PC-3 (cell line): ENCODE measurements at regions not wholly inside any gene's neighbourhood (a gene's known extent, or its start where the extent isn't known, plus 50 kb on each side); places are given as distances from the start of the nearest gene placed in this dataset.

ENCODE experiments used
- ATAC-seq: fragments of 200-7000 bp; cut with Tn5 transposase; 2 replicates; pipeline ENCODE4 v1.9.1; 2020; ENCODE audit warnings: mild to moderate bottlenecking, moderate library complexity
- BruUV-seq: library from RNA; stranded (reverse); fragments of 400-500 nt; replicated peaks from 2 replicates; lab custom pipeline; 2021; lab: Mats Ljungman, UMichigan
- CTCF ChIA-PET: fragments of 300-600 bp; sonication (Branson Sonifier 250); formaldehyde crosslinking; loops from one replicate; lab custom pipeline; 2022; ENCODE audit warnings: antibody characterized with exemption; lab: Charles Lee
- POLR2A ChIA-PET: fragments of 300-600 bp; sonication (Branson Sonifier 250); formaldehyde crosslinking; loops from one replicate; lab custom pipeline; 2022; ENCODE audit warnings: antibody characterized with exemption; ENCODE audit not compliant: unreplicated experiment; lab: Charles Lee
- DNase-seq: peaks from one replicate; pipeline ENCODE4 v3.0.0-alpha.2; 2015
- H2AFZ ChIP-seq: fragments of 300-600 bp; sonication (generic); 2 replicates; pipeline ENCODE4 v1.6.0; 2016; ENCODE audit warnings: antibody characterized with exemption, low read length
- H3F3A ChIP-seq: fragments of 300-600 bp; sonication (generic); one replicate; pipeline ENCODE4 v1.6.0; 2017; ENCODE audit warnings: antibody characterized with exemption, low read length, control low read depth, mild to moderate bottlenecking; ENCODE audit not compliant: unreplicated experiment
- H3K27ac ChIP-seq: fragments of 300-600 bp; sonication (generic); 2 replicates; pipeline ENCODE4 v1.5.1; 2016; ENCODE audit warnings: mild to moderate bottlenecking, low read length
- H3K27me3 ChIP-seq: fragments of 300-600 bp; sonication (generic); 2 replicates; pipeline ENCODE4 v1.6.1; 2016; ENCODE audit warnings: low read length, mixed read lengths
- H3K36me3 ChIP-seq: fragments of 300-600 bp; sonication (generic); 2 replicates; pipeline ENCODE4 v1.6.1; 2016; ENCODE audit warnings: low read depth, mixed run types, low read length, mixed read lengths
- H3K4me1 ChIP-seq: fragments of 300-600 bp; sonication (generic); 2 replicates; pipeline ENCODE4 v1.5.1; 2016; ENCODE audit warnings: low read length; ENCODE audit not compliant: insufficient read depth
- H3K4me2 ChIP-seq: fragments of 300-600 bp; sonication (generic); 2 replicates; pipeline ENCODE4 v1.6.0; 2016; ENCODE audit warnings: low read length
- H3K4me3 ChIP-seq: fragments of 300-600 bp; sonication (generic); 2 replicates; pipeline ENCODE4 v1.5.1; 2016; ENCODE audit warnings: mild to moderate bottlenecking, low read length, mixed read lengths
- H3K79me2 ChIP-seq: fragments of 300-600 bp; sonication (generic); 2 replicates; pipeline ENCODE4 v1.6.1; 2017; ENCODE audit warnings: low read length, mixed read lengths
- H3K9ac ChIP-seq: fragments of 300-600 bp; sonication (generic); 2 replicates; pipeline ENCODE4 v1.6.0; 2016; ENCODE audit warnings: mild to moderate bottlenecking, low read length
- H3K9me2 ChIP-seq: fragments of 300-600 bp; sonication (generic); replicated peaks from 2 replicates; pipeline ENCODE4 v1.6.1; 2016; ENCODE audit warnings: mixed run types, low read length, mixed read lengths
- H3K9me3 ChIP-seq: fragments of 300-600 bp; sonication (generic); 2 replicates; pipeline ENCODE4 v1.6.1; 2016; ENCODE audit warnings: low read length, mixed read lengths
- H4K20me1 ChIP-seq: fragments of 300-600 bp; sonication (generic); 2 replicates; pipeline ENCODE4 v1.6.1; 2016; ENCODE audit warnings: low read length, mixed read lengths
- CTCF ChIP-seq: fragments of 300-600 bp; sonication (generic); conservative IDR thresholded peaks from 2 replicates; pipeline ENCODE4 v1.5.1; 2017; ENCODE audit warnings: antibody characterized with exemption, low read depth, mild to moderate bottlenecking, low read length
- EZH2 ChIP-seq: fragments of 300-600 bp; sonication (generic); IDR thresholded peaks from one replicate; pipeline ENCODE4 v1.6.1; 2017; ENCODE audit warnings: antibody characterized with exemption, mild to moderate bottlenecking, low read length; ENCODE audit not compliant: unreplicated experiment
- EZH2phosphoT487 ChIP-seq: fragments of 300-600 bp; sonication (generic); IDR thresholded peaks from 2 replicates; pipeline ENCODE4 v1.6.1; 2018; ENCODE audit warnings: mild to moderate bottlenecking, antibody characterized with exemption, low read length, borderline replicate concordance
- intact Hi-C: fragments of 100-400 bp; cut with micrococcal nuclease; formaldehyde crosslinking; loops from 2 replicates; pipeline ENCODE4 v1.9.0; 2023

- POLR2A ChIA-PET: no interaction called here
- no TSS peak for BruUV-seq
These were observed 448.5 kb downstream of the FRK start for GRCh38 chr6:115612216-115612615.

GRCh38 chr6:115610696-115611095 is 450.0 kb downstream of the FRK start:
- ChIA-PET POLR2A (no interaction called here), CTCF (no interaction called here)
- H3K79me2 ChIP-seq: no peaks in the 10 kb centered on the region
- H3K4me2 ChIP-seq: no peak overlapping the region
- BruUV-seq: no TSS peak
- H3K27ac ChIP-seq: no peak overlapping the region
- no peak for TF ChIP-seq EZH2
- TF ChIP-seq CTCF: no peak
- no peak for TF ChIP-seq EZH2phosphoT487
- H3K9me3 ChIP-seq: no peaks in the 10 kb centered on the region
- ATAC-seq (no peak), DNase-seq (no peak)
- H3K27me3 ChIP-seq: no peaks in the 10 kb centered on the region
- H2AFZ ChIP-seq: no peak overlapping the region
- H3F3A ChIP-seq: no peaks in the 10 kb centered on the region
- intact Hi-C loops: no loop called here
- no peak overlapping the region for H3K4me3 ChIP-seq
- H3K9me2 ChIP-seq: no peaks in the 10 kb centered on the region
- no peaks in the 10 kb centered on the region for H3K4me1 ChIP-seq
- H3K36me3 ChIP-seq: no peaks in the 10 kb centered on the region
- H4K20me1 ChIP-seq: no peaks in the 10 kb centered on the region
- no peak overlapping the region for H3K9ac ChIP-seq

More at GRCh38 chr6:115612216-115612615, 448.5 kb downstream of the FRK start:
- no peaks in the 10 kb centered on the region for H3K4me1 ChIP-seq
- CTCF ChIA-PET: no interaction called here
- no peak overlapping the region for H2AFZ ChIP-seq
- TF ChIP-seq EZH2phosphoT487: no peak
- TF ChIP-seq EZH2: no peak
- no peak for TF ChIP-seq CTCF
- no peak overlapping the region for H3K4me3 ChIP-seq
- H3K9ac ChIP-seq: no peak overlapping the region
- no peaks in the 10 kb centered on the region for H3K36me3 ChIP-seq
- no peaks in the 10 kb centered on the region for H3K79me2 ChIP-seq
- intact Hi-C loops: no loop called here
- no peaks in the 10 kb centered on the region for H3K9me3 ChIP-seq
- no peaks in the 10 kb centered on the region for H3K9me2 ChIP-seq
- H3F3A ChIP-seq: no peaks in the 10 kb centered on the region
- DNase-seq (no peak), ATAC-seq (no peak)
- no peak overlapping the region for H3K4me2 ChIP-seq
- no peaks in the 10 kb centered on the region for H3K27me3 ChIP-seq
- no peaks in the 10 kb centered on the region for H4K20me1 ChIP-seq
- H3K27ac ChIP-seq: no peak overlapping the region

- Histone ChIP-seq H3K79me2 (no peaks in the 10 kb centered on the region), H3K9me3 (no peaks in the 10 kb centered on the region), H3K9ac (no peak overlapping the region), H3K9me2 (no peaks in the 10 kb centered on the region), H2AFZ (no peak overlapping the region), H3K27me3 (no peaks in the 10 kb centered on the region), H3F3A (no peaks in the 10 kb centered on the region), H4K20me1 (no peaks in the 10 kb centered on the region), H3K4me2 (no peak overlapping the region), H3K36me3 (no peaks in the 10 kb centered on the region), H3K4me3 (no peak overlapping the region), H3K27ac (no peak overlapping the region), H3K4me1 (no peaks in the 10 kb centered on the region)
- DNase-seq: no peak
- intact Hi-C loops: no loop called here
- ChIA-PET CTCF (no interaction called here), POLR2A (no interaction called here)
- BruUV-seq: no TSS peak
- TF ChIP-seq EZH2phosphoT487 (no peak), CTCF (no peak), EZH2 (no peak)
- ATAC-seq: no peak
These were observed 451.6 kb downstream of the FRK start for GRCh38 chr6:115609111-115609510.
